Body of pancreas (tissue), 4 donors: ENCODE measurements at regions not wholly inside any gene's neighbourhood (a gene's known extent, or its start where the extent isn't known, plus 50 kb on each side); places are given as distances from the start of the nearest gene placed in this dataset.

Source experiments
- CTCF ChIP-seq, 7 experiments: fragments of 450-650 bp in 4 of 7; fragments of 200-600 bp in 3 of 7; sonication (generic) in 3 of 7; IDR thresholded peaks; one replicate each; pipeline ENCODE4 v1.5.1; 2016 to 2019; ENCODE audit warnings: antibody characterized with exemption in 7 of 7
- POLR2A ChIP-seq, 3 donors: fragments of 450-650 bp; IDR thresholded peaks; one replicate each; pipeline ENCODE4 v1.6.1; 2016; ENCODE audit warnings: antibody characterized with exemption in 3 of 3, mild to moderate bottlenecking in 2 of 3

DNA sequence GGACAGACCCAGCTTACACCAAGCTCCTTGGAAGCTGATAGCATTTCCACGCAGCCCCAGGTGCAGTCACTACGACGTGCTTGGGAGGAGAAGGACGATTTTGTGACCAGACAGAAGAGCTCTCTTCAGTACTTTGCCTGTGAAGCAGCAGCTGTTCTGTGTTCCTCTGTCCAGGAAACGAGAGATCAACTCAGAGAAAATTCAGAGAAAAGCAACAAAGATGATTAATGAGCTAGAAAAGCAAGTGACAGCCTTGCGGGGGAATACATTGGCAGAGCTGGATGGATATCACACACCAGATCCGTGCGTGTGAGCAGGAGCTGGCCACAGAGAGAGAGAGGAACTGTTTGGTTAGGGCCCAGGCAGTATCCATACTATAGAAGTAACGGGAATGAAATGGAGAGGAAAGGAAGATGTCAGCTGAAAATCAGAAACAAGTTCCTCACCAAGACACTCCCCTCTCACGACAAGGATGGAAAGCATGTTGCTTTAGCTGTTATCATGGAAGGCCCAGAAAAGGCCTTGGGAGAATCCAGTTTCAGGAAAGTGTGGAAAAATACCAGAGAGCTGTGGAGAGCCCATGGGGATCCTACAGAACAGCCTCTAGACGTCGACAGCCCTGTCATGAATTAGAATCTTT, 106.2 kb downstream of the TOMM20 start:
- TF ChIP-seq CTCF (IDR thresholded peaks at IDR 0.05) (no peak), POLR2A (IDR thresholded peaks at IDR 0.05) (no peak)
